Body of pancreas (tissue), 4 donors: ENCODE measurements at regions not wholly inside any gene's neighbourhood (a gene's known extent, or its start where the extent isn't known, plus 50 kb on each side); places are given as distances from the start of the nearest gene placed in this dataset.

Experiments used
- CTCF ChIP-seq, 7 experiments: fragments of 450-650 bp in 4 of 7; fragments of 200-600 bp in 3 of 7; sonication (generic) in 3 of 7; IDR thresholded peaks; one replicate each; pipeline ENCODE4 v1.5.1; 2016 to 2019; ENCODE audit warnings: antibody characterized with exemption in 7 of 7
- POLR2A ChIP-seq, 3 donors: fragments of 450-650 bp; IDR thresholded peaks; one replicate each; pipeline ENCODE4 v1.6.1; 2016; ENCODE audit warnings: antibody characterized with exemption in 3 of 3, mild to moderate bottlenecking in 2 of 3

GRCh38 chr14:98925354-98926040 lies 346.5 kb downstream of the BCL11B start:
- no peak for TF ChIP-seq POLR2A (IDR thresholded peaks at IDR 0.05)
- TF ChIP-seq CTCF (IDR thresholded peaks at IDR 0.05), result no peak
